Iris pigment epithelial cell (primary cell): ENCODE measurements at regions not wholly inside any gene's neighbourhood (a gene's known extent, or its start where the extent isn't known, plus 50 kb on each side); places are given as distances from the start of the nearest gene placed in this dataset.
"Not testable (repeated sequence)": the region's sequence is repeated elsewhere in the genome, so short reads cannot be mapped to it uniquely, and the experiment has no call there.

ENCODE experiments used
- DNase-seq: peaks from one replicate; pipeline ENCODE4 v3.0.0-alpha.2; 2011; ENCODE audit warnings: low read depth

DNA sequence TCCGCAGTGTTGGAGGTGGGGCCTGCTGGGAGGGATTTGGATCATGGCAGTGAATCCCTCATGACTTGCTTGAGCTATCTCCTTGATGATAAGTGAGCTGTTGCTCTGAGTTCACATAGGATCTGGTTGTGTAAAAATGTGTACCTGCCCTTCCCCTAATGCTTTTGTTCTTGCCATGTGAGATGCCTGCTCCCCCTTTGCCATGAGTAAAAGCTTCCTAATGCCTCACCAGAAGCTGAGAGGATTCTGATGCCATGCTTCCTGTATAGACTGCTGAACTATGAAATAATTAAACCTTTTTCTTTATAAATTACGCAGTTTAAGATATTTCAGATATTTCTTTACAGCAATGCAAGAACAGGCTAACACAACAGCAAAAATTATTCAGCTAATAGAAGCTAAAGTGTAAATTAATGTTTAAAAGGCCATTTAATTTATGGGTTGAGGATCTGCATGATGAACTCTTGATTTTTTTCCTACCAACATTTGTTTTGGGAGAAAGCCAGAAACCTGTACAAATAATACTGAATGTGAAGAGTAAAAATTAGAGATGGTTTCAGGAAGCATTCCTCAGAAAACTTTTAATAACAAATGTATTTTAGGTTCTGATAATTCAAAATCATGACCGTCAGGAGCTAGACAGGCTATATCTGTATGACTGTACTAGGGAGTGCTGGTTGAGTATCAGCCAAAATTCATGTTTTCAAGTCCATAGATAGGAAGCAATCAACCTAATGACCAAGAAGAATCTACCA, 177.5 kb upstream of the GRIA4 start:
- no peak for DNase-seq

DNA sequence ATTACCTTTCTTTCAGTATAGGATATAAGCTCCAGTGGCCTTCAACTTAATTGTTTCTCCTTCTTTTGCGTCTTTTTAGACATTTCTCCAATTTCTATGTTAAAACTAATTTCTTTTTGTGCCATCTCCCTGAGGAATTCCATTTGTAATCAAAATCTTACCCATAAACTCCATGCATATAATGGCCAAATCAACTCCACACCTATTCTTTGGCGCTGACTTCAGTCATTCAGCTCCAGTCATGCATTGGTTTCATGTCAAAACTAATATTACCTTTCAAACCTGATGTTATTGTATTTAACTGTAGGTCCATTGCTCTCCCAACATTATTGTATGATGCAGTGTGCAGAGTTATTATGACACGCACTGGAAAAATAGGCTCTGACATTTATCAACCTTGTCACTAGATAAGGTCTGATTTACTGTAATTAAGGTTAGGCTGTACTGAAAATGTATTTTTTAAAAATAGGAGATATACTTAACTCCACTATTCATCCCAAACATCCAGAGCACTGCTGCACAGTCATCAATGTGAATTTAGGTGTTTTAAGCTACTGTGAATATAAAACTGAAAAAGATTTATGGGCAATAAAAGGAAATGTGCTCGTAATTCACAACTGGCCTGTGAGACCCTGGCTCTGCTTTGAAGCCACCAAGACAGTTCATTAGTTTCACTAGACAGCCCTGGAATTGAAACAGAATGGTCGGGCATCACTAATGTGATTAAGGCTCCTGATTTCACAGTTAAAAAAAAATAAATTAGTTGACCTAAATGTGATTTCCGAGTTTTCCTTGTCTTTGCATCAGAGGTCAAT, 180.6 kb upstream of the GRIA4 start:
- no peak for DNase-seq

DNA sequence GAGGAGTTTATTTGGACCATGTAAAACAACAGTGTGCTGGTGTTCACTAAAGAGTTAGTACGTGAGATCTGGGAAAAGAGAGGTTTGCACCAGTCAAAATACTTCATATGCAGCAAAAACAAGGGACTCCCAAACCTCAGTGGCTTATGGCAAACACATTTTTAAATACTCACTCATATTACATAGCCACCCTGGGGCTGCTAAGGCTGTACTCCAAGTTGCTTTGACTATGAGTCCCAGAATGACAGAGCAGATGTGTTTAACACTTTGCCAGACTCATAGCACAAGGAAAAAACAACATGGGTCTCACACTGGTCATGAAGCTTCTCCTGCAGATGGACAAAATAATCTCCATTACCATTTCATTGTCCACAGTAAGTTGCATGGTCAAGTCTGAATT, 202.8 kb upstream of the GRIA4 start:
- no peak for DNase-seq

- no peak for DNase-seq
Observed at GRCh38 chr11:105401269-105401809, 208.5 kb upstream of the GRIA4 start.

DNA sequence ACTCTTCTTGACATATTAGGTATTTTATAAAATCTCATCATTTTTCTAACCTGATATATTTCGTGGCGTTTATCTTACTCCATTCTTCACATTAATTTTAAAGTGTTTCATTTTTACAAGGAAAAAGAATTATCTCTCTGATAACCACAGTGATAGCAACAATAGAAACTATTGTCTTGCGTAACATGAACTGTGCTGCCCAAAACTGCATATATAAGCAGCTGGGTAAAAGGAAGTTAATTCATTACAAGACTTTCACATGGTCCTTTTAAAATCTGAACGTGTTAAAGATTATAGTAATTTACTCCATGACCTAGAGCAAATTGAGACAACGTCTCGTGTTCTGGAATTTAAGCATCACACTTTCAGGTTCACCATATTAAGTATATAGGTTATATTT, 210.4 kb upstream of the GRIA4 start:
- DNase-seq = no peak

- DNase-seq = no peak
Observed at GRCh38 chr11:105398636-105399035, 211.2 kb upstream of the GRIA4 start.

GRCh38 chr11:105393326-105393725, 216.5 kb upstream of the GRIA4 start:
- DNase-seq = no peak

DNA sequence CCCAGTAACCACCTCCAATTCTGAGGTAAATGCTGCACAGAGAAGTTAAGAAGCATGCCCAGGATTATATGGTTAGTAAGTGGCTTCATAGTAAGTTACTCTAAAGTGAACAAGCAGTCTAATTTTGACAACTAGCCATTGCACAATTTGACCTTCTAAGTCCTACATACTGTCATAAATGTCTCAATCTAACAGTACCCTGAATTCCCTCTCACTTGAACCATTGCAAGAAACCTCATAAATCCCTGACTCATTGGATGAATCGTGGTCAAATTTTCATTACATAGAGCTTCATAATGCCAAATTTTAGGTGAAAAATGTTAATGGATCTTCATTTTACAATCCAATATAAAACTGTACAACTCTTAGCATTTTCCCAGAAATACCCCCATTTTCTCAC, 217.3 kb upstream of the GRIA4 start:
- DNase-seq = peak; percentile 65

DNA sequence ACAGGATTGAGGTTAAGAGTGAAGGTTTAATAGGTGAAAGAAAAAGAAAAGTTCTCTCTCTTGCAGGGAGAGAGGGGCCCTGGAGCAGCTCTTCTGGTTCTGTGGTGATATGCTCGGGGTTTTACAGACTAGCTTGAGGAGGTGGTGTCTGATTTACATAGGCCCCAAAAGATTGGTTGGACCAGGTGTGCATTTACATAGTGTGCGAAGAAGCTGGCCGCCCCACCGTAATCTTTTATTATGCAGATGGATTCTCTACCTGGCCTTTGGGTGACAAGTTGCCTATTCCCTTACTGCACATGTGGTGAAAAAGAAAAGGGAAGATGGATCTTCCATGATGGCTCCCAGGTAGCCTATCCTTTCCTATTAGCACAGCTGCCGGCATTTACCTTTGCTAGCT, 219.9 kb upstream of the GRIA4 start:
- no peak for DNase-seq

- no peak for DNase-seq
Observed at GRCh38 chr11:105388006-105388405, 221.9 kb upstream of the GRIA4 start.

DNA sequence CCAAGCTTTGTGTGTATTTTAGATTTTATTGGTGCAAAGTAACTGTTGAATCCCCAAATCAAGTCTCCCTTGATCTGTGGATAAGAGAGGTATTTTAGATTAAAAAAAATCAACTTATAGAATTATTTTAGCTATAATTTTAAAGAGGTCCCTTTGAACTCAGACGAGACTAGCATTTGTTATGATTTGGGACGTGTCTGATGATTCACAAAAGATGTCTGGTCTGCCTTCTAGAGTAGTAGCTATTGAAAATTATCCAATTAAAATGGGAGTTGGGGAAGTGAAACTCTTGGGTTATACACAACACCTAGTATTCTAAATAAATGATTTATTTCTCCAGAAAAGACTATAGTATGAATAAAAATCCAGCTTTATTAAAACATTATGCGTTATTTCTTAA, 227.9 kb upstream of the GRIA4 start:
- peak; percentile 29 for DNase-seq

GRCh38 chr11:105377870-105378269, 232.0 kb upstream of the GRIA4 start:
- no peak for DNase-seq

GRCh38 chr11:105372206-105372605, 232.6 kb upstream of the CARD18 start:
- no peak for DNase-seq

- DNase-seq = no peak
Observed at GRCh38 chr11:105371311-105371710, 231.7 kb upstream of the CARD18 start.

DNA sequence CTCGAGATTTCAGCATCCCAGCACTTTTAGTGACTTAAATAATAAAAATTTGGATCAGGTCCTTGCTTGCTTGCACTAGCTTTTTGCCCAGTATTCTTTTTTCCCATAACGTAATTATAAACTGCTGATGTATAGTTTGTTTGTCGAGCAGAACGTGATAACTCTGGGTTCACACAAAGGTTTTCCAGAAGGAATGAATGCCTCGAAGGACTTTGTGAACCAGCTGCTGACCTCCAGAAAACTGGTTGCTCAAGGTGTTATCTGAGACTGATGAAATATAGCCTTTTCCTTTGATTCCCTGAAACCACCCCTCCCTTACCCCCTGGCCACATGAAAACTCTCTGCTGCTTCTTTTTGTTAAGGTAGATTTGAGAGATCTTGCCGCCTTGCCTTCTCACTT, 229.1 kb upstream of the CARD18 start:
- DNase-seq = peak; percentile 27

GRCh38 chr11:105367129-105367528, 227.6 kb upstream of the CARD18 start:
- peak; percentile 2 for DNase-seq

DNA sequence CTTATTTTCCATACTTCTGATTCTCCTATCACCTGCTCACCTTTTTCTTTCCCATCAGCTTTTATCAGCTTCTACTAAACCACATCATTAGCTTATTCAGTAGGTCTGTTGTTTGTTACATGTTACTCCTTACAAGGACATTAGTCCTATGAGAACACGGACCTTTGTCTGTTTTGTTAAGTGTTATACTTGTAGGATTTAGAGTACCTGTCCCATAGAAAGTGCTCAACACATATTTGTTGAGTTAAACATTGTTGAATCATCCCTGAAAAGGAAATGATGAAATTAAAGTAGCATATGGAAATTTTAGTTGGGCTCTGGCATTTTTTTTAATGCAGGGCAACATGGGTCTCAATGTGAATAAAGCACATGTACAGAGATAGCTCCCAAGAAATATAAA, 222.1 kb upstream of the CARD18 start:
- peak; percentile 1 for DNase-seq

- DNase-seq = peak; percentile 85
Observed at GRCh38 chr11:105357764-105358163, 218.2 kb upstream of the CARD18 start.

- DNase-seq = no peak
Observed at GRCh38 chr11:105357146-105357545, 217.6 kb upstream of the CARD18 start.

- DNase-seq = not testable (repeated sequence)
Observed at GRCh38 chr11:105349867-105350266, 210.3 kb upstream of the CARD18 start.

- DNase-seq = no peak
Observed at GRCh38 chr11:105344938-105345337, 205.4 kb upstream of the CARD18 start.

GRCh38 chr11:105334025-105334714, 194.6 kb upstream of the CARD18 start:
- DNase-seq = no peak

GRCh38 chr11:105333153-105333552, 193.6 kb upstream of the CARD18 start:
- DNase-seq = no peak
